Amniotic stem cell (primary cell): ENCODE measurements at regions not wholly inside any gene's neighbourhood (a gene's known extent, or its start where the extent isn't known, plus 50 kb on each side); places are given as distances from the start of the nearest gene placed in this dataset.

Experiments used
- DNase-seq: peaks from one replicate; lab custom pipeline; 2025; lab: John Stamatoyannopoulos, UW

DNA sequence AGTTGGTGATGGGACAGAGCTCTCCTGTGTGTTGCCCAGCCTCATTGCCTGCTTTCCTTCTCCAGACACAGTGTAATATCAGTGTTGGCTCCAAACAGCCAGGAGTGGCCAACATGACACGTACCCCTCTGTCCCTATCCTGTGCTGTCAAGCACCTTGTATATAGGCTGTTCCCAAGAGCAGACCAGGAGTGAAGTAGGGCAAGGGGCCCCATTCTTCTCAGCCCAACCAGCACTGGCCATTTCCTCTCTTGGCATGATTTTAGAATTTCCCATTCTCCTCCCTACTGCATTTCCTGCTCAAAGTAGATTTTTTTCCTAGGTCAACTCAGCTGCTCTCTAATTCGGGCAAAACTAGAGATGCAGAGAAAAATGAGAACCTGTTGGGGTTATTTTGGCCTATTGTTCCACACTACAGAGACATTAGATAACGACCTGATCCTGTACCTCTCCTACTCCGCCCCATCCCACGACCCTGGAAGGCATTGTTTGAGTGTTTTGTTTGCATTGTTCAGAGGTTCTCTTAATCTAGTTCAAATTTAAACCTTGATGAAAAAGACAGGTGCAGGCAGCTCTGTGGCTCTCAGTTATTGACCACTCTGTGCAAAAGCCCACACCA is 95.6 kb downstream of the RASSF10 start:
- no peak for DNase-seq

GRCh38 chr11:13105237-13105844 is 96.2 kb downstream of the RASSF10 start:
- DNase-seq: no peak

- DNase-seq: no peak
Measured at GRCh38 chr11:13107544-13108044, 98.5 kb downstream of the RASSF10 start.

DNA sequence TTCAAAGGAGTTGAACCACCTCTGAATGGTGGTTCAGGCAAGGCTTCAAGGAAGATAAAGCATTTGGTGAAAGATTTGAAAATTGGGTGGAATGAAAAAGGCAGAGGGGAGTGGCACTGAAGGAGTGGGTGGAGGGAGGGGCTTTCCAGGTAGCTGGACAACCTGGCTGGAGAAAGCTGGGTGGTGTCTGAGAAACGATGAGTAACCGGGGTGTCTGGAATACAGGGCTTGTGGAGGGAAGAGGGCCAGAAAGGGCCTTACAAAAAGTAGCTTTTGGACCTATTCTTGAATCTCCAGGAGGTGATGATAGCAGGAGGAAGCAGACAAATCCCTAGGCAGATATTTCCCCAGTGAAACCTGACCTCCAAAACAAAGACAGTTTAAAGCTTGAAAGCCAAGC is 99.3 kb downstream of the RASSF10 start:
- no peak for DNase-seq

DNA sequence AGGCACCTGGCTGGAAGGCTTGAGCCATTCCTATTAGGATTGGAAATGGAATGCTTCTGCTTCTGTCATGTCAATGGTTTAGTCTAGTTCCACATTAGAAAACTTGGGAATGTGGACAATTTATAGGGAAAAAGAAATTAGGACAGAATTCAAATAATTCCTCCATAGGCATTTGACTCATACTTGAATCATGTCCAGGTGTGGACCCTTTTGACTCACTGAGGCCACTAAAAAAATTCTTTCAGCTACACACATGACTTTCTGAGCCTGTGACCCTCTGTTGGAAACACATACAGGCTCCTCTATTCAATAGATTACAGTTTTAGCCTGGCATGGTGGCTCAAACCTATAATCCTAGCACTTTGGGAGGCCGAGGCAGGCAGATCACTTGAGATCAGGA is 100.5 kb downstream of the RASSF10 start:
- no peak for DNase-seq

- no peak for DNase-seq
Measured at GRCh38 chr11:13110145-13110544, 101.0 kb downstream of the RASSF10 start.

GRCh38 chr11:13110929-13111812 is 102.1 kb downstream of the RASSF10 start:
- DNase-seq: no peak

GRCh38 chr11:13111813-13112130 is 102.7 kb downstream of the RASSF10 start:
- DNase-seq: no peak

- DNase-seq: no peak
Measured at GRCh38 chr11:13114566-13115379, 105.7 kb downstream of the RASSF10 start.

GRCh38 chr11:13115380-13115675 is 106.2 kb downstream of the RASSF10 start:
- DNase-seq: no peak

- DNase-seq: no peak
Measured at GRCh38 chr11:13116491-13116890, 107.4 kb downstream of the RASSF10 start.

GRCh38 chr11:13117344-13117743 is 108.2 kb downstream of the RASSF10 start:
- DNase-seq: no peak

- DNase-seq: peak; percentile 74
Measured at GRCh38 chr11:13118194-13118593, 109.1 kb downstream of the RASSF10 start.

DNA sequence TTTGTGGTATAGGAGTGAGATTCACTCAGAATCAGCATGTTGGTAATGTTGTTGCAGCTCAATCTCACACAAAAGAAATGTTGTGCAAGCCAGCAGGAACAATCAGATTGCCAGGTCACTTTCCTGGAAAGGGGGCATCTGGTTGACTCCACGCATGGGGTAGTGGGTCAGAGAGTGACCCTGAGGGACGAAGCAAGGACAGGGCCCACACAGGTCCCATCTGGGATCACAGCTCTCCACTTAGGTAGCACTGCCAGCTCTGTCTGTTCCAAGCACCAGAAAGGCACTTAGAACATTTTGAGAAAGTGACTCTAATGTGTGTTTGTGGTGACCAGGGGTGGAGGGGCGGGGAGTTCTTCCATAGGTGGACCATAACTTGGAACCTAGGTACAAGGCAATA is 109.5 kb downstream of the RASSF10 start:
- DNase-seq: no peak

DNA sequence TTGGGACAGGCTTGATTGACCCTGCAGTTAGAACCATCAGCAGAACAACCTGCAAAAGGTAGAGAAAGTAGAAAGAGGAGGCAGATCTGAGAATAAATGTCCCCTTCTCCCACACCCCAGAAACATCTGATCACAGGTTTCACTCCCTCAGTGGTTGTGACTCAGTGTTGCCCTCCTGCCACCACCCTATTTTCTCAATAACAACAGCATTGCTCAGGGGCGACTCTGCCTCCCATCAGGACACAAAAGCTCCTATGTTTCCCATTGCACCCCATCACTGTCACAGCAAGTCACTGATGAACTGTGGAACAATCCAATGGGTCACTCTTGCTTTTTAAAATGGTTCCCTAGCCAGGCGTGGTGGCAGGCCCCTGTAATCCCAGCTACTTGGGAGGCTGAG is 110.2 kb downstream of the RASSF10 start:
- no peak for DNase-seq

DNA sequence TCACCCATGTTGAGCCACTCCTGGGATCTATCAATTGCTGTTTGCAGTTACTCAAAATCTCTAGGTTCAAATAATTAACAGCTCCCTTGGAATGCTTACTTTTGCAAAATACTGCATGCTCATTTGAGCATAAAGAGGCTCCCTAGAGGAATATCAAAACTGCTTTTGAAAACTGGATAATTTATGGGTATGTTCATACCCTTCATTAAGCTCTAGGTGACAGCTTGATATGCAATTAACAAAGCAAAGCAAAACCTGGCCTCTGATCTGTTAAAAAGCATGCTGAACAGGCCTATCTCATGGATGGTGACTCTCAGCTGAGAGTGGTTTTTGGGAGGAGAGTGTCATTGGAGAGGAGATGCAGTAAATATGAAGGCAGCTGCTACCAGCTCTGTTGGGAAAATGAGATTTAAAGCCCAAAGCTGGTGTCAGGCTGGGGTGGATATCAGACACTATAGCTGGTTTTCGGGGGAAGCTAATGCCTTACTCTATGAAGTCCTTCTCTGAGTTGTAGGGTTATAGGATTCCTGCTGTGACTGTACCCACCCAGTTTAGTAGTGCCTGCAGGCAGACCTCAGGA is 110.9 kb downstream of the RASSF10 start:
- DNase-seq: no peak

DNA sequence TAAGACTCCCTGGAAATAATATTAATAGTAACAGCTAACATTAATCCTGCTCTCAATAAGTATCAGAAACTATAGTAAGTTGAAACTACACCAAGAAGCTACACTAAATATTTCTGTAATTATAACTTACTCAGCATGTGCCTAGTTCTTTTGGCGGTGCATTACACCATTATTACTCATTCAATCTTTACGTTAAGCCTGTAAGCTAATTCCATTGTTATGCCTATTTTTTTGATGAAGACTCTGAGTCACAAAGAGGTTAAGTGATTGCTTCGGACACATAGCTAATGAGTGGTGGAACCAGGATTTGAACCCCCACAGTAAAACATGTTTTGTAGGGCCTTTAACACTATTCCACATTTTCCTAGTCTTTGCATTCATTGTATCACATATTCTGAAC is 111.6 kb downstream of the RASSF10 start:
- DNase-seq: peak; percentile 19

- DNase-seq: peak; percentile 73
Measured at GRCh38 chr11:13126430-13126829, 117.3 kb downstream of the RASSF10 start.

DNA sequence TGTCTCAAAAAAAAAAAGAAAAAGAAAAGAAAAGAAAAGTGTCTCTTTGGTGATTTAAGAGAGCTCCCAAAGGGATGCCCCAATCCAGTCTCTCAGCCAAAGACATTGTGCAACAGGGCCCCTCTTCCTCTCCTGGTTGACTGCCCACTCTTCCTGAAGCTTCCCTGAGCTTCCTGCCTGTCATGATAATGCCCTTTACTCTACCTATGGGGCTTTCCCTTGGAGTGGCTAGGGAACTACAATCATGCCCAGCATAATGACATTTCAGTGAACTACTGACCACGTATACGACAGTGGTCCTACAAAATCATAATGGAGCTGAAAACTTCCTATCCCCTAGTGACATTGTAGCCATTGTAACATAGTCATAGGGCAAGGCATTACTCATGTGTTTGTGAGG is 118.0 kb downstream of the RASSF10 start:
- DNase-seq: no peak

DNA sequence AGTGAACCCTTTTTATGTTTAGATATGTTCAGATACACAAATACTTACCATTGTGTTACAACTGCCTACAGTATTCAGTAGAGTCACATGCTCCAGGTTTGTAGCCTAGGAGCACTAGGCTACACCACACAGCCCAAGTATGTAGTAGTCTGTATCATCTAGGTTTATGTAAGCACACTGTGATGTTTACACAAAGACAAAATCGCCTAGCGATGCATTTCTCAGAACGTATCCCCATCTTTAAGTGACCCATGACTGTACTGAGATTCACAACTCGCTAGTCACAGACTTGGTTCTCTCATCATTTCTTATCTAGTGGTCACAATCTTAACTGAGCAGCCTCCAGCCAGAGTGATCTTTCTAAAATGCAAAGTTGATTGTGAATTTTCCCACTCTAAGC is 119.2 kb downstream of the RASSF10 start:
- DNase-seq: no peak

GRCh38 chr11:13134066-13134465 is 125.0 kb downstream of the RASSF10 start:
- no peak for DNase-seq

DNA sequence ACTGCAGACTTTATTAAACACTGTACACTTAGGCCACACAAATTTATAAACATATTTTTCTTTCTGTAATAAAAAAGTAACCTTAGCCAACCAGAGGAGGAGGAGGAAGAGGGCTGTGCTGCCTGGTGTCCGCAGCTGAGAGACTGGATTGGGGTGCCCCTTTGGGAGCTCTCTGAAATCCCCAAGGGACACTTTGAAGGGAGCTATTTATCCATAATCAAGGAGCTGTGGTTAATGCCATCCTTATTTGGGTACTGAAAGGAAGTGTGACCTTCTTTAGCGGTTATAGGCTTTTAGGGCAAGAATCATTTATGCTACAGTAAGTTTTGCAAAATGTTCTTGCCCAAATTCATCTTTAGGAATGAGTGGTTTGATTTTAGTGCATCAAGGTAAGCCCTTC is 125.8 kb downstream of the RASSF10 start:
- no peak for DNase-seq
